GM12878 (cell line): ENCODE measurements at regions not wholly inside any gene's neighbourhood (a gene's known extent, or its start where the extent isn't known, plus 50 kb on each side); places are given as distances from the start of the nearest gene placed in this dataset.

ENCODE experiments used
- ATAC-seq: fragments of 200-7000 bp; cut with Tn5 transposase; 3 replicates; pipeline ENCODE4 v1.9.1; 2020; ENCODE audit warnings: mild to moderate bottlenecking, moderate library complexity
- BruUV-seq: library from RNA; stranded (reverse); fragments of 400-500 nt; replicated peaks from 2 replicates; lab custom pipeline; 2021; lab: Mats Ljungman, UMichigan
- CTCF ChIA-PET: fragments of 300-600 bp; sonication (Branson Sonifier 250); formaldehyde crosslinking; extraction: SDS; loops from one replicate; lab custom pipeline; 2021; ENCODE audit warnings: inconsistent platforms; lab: Yijun Ruan, JAX
- POLR2A ChIA-PET: fragments of 350-600 bp; formaldehyde crosslinking; extraction: SDS; loops from one replicate; lab custom pipeline; 2021; ENCODE audit warnings: inconsistent platforms; lab: Charles Lee
- RAD21 ChIA-PET: fragments of 300-600 bp; sonication (Branson Sonifier 250); formaldehyde crosslinking; loops from one replicate; lab custom pipeline; 2023; ENCODE audit warnings: antibody characterized with exemption; ENCODE audit not compliant: unreplicated experiment; lab: Charles Lee
- SMC1A ChIA-PET: fragments of 300-600 bp; sonication (Branson Sonifier 250); formaldehyde crosslinking; loops from one replicate; lab custom pipeline; 2023; ENCODE audit not compliant: unreplicated experiment, uncharacterized antibody; lab: Charles Lee
- DNase-seq: peaks from one replicate; pipeline ENCODE4 v3.0.0-alpha.2; 2011; ENCODE audit warnings: low read depth, low spot score
- FAIRE-seq: peaks from 3 replicates; lab custom pipeline; 2011; peaks lifted over from hg19 to GRCh38; lab: Jason Lieb, UNC
- H2AFZ ChIP-seq: 2 replicates; pipeline ENCODE4 v1.6.0; 2011; ENCODE audit warnings: low read depth, low read length, control low read depth; ENCODE audit not compliant: control insufficient read depth
- H3K27ac ChIP-seq: 2 replicates; pipeline ENCODE4 v1.5.1; 2011; ENCODE audit warnings: control low read depth; ENCODE audit not compliant: control insufficient read depth, insufficient read depth
- H3K27me3 ChIP-seq, 2 experiments: replicated peaks in 1 of 2; 2 replicates each; pipeline versions ENCODE4 v1.6.0 to v1.6.1; 2011; ENCODE audit warnings: low read length in 1 of 2; ENCODE audit not compliant: control insufficient read depth in 2 of 2, insufficient read depth in 2 of 2
- H3K36me3 ChIP-seq, 2 experiments: 2 replicates each; pipeline ENCODE4 v1.5.1; 2011; ENCODE audit warnings: low read length in 1 of 2; ENCODE audit not compliant: control insufficient read depth in 2 of 2, insufficient read depth in 2 of 2
- H3K4me1 ChIP-seq: 2 replicates; pipeline ENCODE4 v1.6.1; 2011; ENCODE audit warnings: mild to moderate bottlenecking, low read length, moderate library complexity, mixed read lengths; ENCODE audit not compliant: control insufficient read depth, insufficient read depth
- H3K4me2 ChIP-seq: 2 replicates; pipeline ENCODE4 v1.6.0; 2011; ENCODE audit warnings: control low read depth; ENCODE audit not compliant: control insufficient read depth, insufficient read depth
- H3K4me3 ChIP-seq: fragments of 200-600 bp; sonication (generic); 2 replicates; pipeline ENCODE4 v1.5.1; 2016
- H3K79me2 ChIP-seq: 2 replicates; pipeline ENCODE4 v1.6.0; 2011; ENCODE audit warnings: low read length; ENCODE audit not compliant: control insufficient read depth, insufficient read depth
- H3K9ac ChIP-seq: 2 replicates; pipeline ENCODE4 v1.8.0; 2011; ENCODE audit warnings: low read length, control low read depth, mixed read lengths; ENCODE audit not compliant: control insufficient read depth, insufficient read depth
- H3K9me3 ChIP-seq: replicated peaks from 3 replicates; pipeline ENCODE4 v1.5.1; 2011; ENCODE audit warnings: mild to moderate bottlenecking, low read length; ENCODE audit not compliant: control insufficient read depth, insufficient read depth
- H4K20me1 ChIP-seq: 2 replicates; pipeline ENCODE4 v1.6.0; 2011; ENCODE audit not compliant: control insufficient read depth, insufficient read depth
- ASH2L ChIP-seq: fragments of 300-600, 200-600 bp; sonication (generic); IDR thresholded peaks from 2 replicates; pipeline ENCODE4 v1.6.1; 2017; ENCODE audit warnings: low read depth, mild to moderate bottlenecking, borderline replicate concordance
- CREB1 ChIP-seq: IDR thresholded peaks from 2 replicates; pipeline ENCODE4 v1.6.1; 2012; ENCODE audit warnings: low read depth, mild to moderate bottlenecking, inconsistent platforms
- CTCF ChIP-seq, 3 experiments: IDR thresholded peaks in 2 of 3; conservative IDR thresholded peaks in 1 of 3; 2 replicates each; pipeline ENCODE4 v1.5.1; 2011; ENCODE audit warnings: low read depth in 3 of 3, low read length in 3 of 3, mild to moderate bottlenecking in 3 of 3, control low read depth in 2 of 3, moderate library complexity in 2 of 3, inconsistent platforms in 1 of 3, mixed read lengths in 1 of 3; ENCODE audit not compliant: control insufficient read depth in 2 of 3, insufficient read depth in 1 of 3; ENCODE audit errors: extremely low read depth in 1 of 3
- MAX ChIP-seq: IDR thresholded peaks from 2 replicates; pipeline ENCODE4 v1.6.1; 2012; ENCODE audit warnings: low read depth, low read length, improper control_type of control experiment
- RAD21 ChIP-seq: IDR thresholded peaks from 2 replicates; pipeline ENCODE4 v1.6.1; 2011; ENCODE audit warnings: mild to moderate bottlenecking, low read depth, low read length, moderate library complexity; ENCODE audit not compliant: insufficient read depth
- WGBS: methylation state at CpG from one replicate; pipeline ENCODE4 v1.1.6; 2016; ENCODE audit warnings: low lambda C conversion rate; ENCODE audit not compliant: insufficient replicate concordance, insufficient coverage; ENCODE audit errors: missing lambda C conversion rate; 5-methylcytosine and 5-hydroxymethylcytosine counted together
- in situ Hi-C: fragments of 300-500 bp; cut with MboI; formaldehyde crosslinking; loops from 9 replicates; pipeline ENCODE4 v1.14.3; 2018; ENCODE audit warnings: mixed read lengths
- intact Hi-C: fragments of 100-400 bp; cut with micrococcal nuclease; formaldehyde crosslinking; loops from one replicate; pipeline ENCODE4 v1.14.2; 2022; ENCODE audit not compliant: unreplicated experiment

- SMC1A ChIA-PET = no interaction called here
- Histone ChIP-seq H3K79me2 (no peaks in the 10 kb centered on the region), H3K9me3 (no peaks in the 10 kb centered on the region), H3K4me3 (no peak overlapping the region), H3K36me3 (no peaks in the 10 kb centered on the region), H2AFZ (no peak overlapping the region), H3K4me1 (no peaks in the 10 kb centered on the region), H3K27me3 (no peaks in the 10 kb centered on the region), H3K9ac (no peak overlapping the region), H3K27ac (no peak overlapping the region), H4K20me1 (no peaks in the 10 kb centered on the region), H3K4me2 (no peak overlapping the region)
- POLR2A ChIA-PET = no interaction called here
- TF ChIP-seq RAD21 (0 out of 2 replicates have a peak, but pooled peaks have one; percentile 13), CREB1 (no peak), CTCF (IDR thresholded peaks at IDR 0.05 in 2 of 3, conservative IDR thresholded peaks at IDR 0.05 in 1 of 3; ENCODE audit: control insufficient read depth in 2 of 3, extremely low read depth in 1 of 3, insufficient read depth in 1 of 3, low read depth in 3 of 3, low read length in 3 of 3) (peak in 1 of 3 experiments; percentile 9; a peak in 1 of 6 replicates), ASH2L (no peak)
- DNase-seq (no peak), ATAC-seq (no peak), FAIRE-seq (no peak)
- CTCF ChIA-PET = interaction anchor here (1.4 kb wide), 1 partner anchor 21 kb away, joined by 3 read pairs; no protein-coding TSS in a partner anchor
- BruUV-seq = no TSS peak
- RAD21 ChIA-PET = no interaction called here
- in situ Hi-C loops = no loop called here
- intact Hi-C loops = no loop called here
- WGBS = 8% methylated on average over 4 of the region's 4 CpGs
Measured at GRCh38 chr12:118853634-118854033, 127.7 kb upstream of the SRRM4 start.

GRCh38 chr12:118855858-118856257 lies 125.5 kb upstream of the SRRM4 start:
- BruUV-seq = no TSS peak
- TF ChIP-seq MAX = no peak
- DNase-seq (no peak), FAIRE-seq (no peak), ATAC-seq (no peak)
- SMC1A ChIA-PET = no interaction called here
- Histone ChIP-seq H3K9ac (no peak overlapping the region), H3K27ac (no peak overlapping the region), H4K20me1 (no peaks in the 10 kb centered on the region), H3K79me2 (no peaks in the 10 kb centered on the region), H3K4me1 (no peaks in the 10 kb centered on the region), H3K4me2 (no peak overlapping the region), H3K27me3 (no peaks in the 10 kb centered on the region), H3K36me3 (no peaks in the 10 kb centered on the region), H2AFZ (no peak overlapping the region), H3K9me3 (no peaks in the 10 kb centered on the region), H3K4me3 (no peak overlapping the region)
- POLR2A ChIA-PET = no interaction called here
- intact Hi-C loops = no loop called here
- WGBS = 32% methylated on average over 2 of the region's 2 CpGs
- RAD21 ChIA-PET = no interaction called here
- in situ Hi-C loops = no loop called here
- CTCF ChIA-PET = no interaction called here
